Mononuclear cell (primary cell): ENCODE measurements at regions not wholly inside any gene's neighbourhood (a gene's known extent, or its start where the extent isn't known, plus 50 kb on each side); places are given as distances from the start of the nearest gene placed in this dataset.

Experiments used
- H3K27me3 ChIP-seq: 2 replicates; pipeline ENCODE4 v1.6.0; 2011; ENCODE audit warnings: low read length, control low read depth; ENCODE audit not compliant: insufficient read depth
- H3K4me1 ChIP-seq: 2 replicates; pipeline ENCODE4 v1.5.1; 2011; ENCODE audit warnings: mild to moderate bottlenecking, low read length, control low read depth; ENCODE audit not compliant: insufficient read depth
- H3K4me3 ChIP-seq: 2 replicates; pipeline ENCODE4 v1.5.1; 2011; ENCODE audit warnings: mild to moderate bottlenecking, low read length, moderate library complexity
- H3K9me3 ChIP-seq: 2 replicates; pipeline ENCODE4 v1.5.1; 2011; ENCODE audit warnings: low read depth, mild to moderate bottlenecking, control low read depth, low read length

DNA sequence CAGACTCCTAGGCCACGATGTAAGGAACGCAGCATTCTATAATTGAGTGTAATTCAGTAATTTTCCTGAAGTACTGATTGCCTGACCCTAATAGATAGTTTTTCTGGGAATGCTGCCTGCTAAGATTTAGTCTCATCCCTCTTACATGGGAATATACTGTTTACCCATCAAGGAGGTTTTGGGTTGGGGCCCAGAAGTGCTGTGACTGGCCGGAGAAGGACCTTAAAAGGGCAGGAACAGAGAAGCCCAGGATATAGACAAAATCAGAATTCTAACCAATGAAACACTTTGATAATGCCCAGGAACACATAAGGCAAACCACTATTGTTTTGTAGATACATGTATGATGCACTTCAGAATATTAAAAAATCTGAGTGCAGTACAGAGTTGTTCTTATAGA lies 111.6 kb downstream of the RGS2 start:
- H3K4me3 ChIP-seq: no peak overlapping the region
- H3K27me3 ChIP-seq: no peaks in the 10 kb centered on the region
- H3K4me1 ChIP-seq: no peaks in the 10 kb centered on the region
- no peaks in the 10 kb centered on the region for H3K9me3 ChIP-seq

DNA sequence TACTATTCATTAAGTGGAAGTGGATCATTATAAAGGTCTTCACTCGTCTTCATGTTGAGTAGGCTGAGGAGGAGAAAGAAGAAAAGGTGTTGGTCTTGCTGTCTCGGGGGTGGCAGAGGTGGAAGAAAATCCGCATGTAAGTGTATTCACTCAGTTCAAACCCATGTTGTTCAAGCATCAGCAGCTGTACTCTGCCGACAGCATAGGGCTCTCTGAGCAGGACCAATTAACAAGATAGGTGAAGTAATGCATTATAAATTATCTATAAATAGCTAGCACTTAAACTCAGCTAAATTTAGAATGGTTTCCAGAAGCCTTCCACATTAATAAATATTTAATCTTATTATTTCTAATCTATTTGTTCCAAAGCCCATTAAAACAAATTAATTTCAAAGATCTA lies 116.8 kb downstream of the RGS2 start:
- peaks cover 8% of the 10 kb centered on the region for H3K4me1 ChIP-seq
- no peaks in the 10 kb centered on the region for H3K9me3 ChIP-seq
- H3K27me3 ChIP-seq: no peaks in the 10 kb centered on the region
- H3K4me3 ChIP-seq: no peak overlapping the region

DNA sequence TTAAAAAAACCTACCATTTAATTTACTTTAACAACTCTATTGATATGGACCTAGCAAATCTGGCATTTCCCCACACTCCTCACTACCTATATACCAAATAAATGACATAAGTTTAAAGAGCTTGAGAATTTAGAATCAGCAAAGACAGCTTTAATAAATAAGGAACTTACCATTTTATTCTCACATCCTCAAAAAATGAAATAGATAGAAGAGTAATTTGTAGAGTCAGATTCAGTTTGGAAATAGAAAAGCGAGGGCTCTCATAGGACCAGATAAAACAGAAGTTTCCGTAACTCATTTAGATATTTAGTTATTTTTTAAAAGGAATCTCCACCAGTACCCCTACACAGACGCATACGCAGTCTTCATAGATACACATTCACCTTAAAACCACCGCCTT lies 117.9 kb downstream of the RGS2 start:
- Histone ChIP-seq H3K27me3 (no peaks in the 10 kb centered on the region), H3K4me3 (no peak overlapping the region), H3K9me3 (no peaks in the 10 kb centered on the region), H3K4me1 (peaks cover 8% of the 10 kb centered on the region)

DNA sequence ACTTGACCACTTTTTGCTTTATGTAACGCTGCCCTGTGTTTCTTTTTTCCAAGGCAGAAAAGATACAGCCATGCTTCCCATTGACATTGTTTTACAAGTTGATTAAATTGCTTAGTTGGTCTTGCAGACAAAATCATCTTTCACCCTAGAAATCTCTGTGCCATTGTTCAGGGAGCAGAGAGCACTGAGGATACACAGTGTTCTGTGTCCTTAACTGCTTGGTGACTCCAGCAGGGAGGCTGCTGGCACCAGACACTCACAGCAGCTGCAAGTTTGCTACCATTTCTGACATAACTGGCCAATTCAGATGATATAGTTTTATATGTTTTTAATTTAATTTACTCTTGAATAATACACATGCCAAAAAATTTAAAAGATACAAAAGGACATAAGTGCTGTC lies 118.7 kb downstream of the RGS2 start:
- no peaks in the 10 kb centered on the region for H3K27me3 ChIP-seq
- no peaks in the 10 kb centered on the region for H3K9me3 ChIP-seq
- peaks cover 8% of the 10 kb centered on the region for H3K4me1 ChIP-seq
- H3K4me3 ChIP-seq: no peak overlapping the region

DNA sequence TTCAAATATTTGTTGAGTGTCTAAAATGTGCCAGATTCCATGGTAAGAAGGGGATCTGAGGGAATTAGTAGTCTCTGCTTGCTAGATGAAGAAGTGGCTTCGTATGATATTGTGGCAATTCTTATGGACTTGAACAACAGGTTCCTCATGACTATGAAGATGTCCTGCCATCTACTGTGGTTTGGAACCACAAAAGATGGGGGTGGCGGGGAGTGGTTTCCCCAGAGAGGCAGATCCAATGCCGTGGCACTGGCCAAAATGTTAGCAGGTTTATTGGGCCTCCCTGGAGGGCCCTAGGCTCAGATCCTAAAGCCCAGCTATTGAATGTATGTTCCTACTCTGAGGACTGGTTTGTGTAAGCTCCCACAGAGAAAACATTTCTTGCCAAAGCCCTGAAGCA lies 120.8 kb downstream of the RGS2 start:
- Histone ChIP-seq H3K9me3 (no peaks in the 10 kb centered on the region), H3K4me1 (peaks cover 8% of the 10 kb centered on the region), H3K27me3 (no peaks in the 10 kb centered on the region), H3K4me3 (no peak overlapping the region)

DNA sequence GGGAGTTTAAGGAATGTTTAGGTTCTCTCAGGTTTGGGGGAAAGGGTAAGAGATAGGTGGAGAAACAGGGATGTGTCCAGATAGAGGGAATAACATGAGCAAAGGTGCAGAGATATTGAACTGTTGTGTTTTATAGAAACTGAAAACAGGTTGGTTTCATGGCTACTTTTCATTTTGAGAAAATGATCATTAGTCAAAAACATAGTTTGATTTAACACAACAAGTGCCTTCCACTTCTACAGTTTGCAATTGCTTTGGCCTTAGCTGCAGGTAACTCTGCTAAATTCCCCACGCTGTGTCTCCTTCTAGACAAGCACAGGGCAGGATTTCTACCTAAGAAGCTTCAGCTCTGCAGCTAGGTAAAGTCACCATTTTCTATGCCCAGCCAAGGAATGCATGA lies 124.9 kb downstream of the RGS2 start:
- no peak overlapping the region for H3K4me3 ChIP-seq
- no peaks in the 10 kb centered on the region for H3K9me3 ChIP-seq

DNA sequence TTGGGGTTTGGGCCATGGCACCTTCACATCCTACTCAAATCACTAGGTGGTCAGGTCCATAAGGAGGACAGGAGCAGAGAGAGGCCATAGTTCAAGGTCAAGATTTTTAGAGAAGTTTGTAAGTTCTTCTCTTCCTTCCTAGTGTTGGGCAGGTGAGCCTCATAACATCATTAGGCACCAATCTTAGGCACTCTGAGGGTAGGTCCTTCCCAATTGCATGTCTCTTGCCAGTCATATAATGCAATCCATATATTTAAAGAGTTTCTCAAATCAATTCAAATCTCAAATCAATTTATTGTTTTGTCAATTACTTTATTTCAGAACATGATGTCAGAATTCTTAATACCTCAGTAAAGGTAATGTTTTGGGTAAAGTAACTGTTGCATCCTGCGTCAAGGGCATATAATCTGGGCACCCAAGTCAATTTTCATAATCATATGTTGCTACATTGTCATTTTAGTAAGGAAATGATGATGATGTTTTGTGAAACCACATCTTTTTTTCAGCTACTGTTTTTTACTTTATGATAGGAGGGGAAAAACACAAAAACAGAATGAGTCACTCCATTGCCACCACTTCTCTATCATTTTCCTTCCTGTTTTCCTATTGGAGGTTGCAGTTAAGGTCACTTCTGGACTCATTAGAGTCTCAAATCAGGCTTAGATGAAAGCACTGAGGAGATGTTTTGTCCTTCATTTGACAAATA lies 122.7 kb downstream of the UCHL5 start:
- Histone ChIP-seq H3K27me3 (no peaks in the 10 kb centered on the region), H3K9me3 (no peaks in the 10 kb centered on the region), H3K4me1 (peaks cover 44% of the 10 kb centered on the region), H3K4me3 (no peak overlapping the region)

More for the DNA sequence above, 124.9 kb downstream of the RGS2 start:
- Histone ChIP-seq H3K27me3 (no peaks in the 10 kb centered on the region), H3K4me1 (peaks cover 27% of the 10 kb centered on the region)

DNA sequence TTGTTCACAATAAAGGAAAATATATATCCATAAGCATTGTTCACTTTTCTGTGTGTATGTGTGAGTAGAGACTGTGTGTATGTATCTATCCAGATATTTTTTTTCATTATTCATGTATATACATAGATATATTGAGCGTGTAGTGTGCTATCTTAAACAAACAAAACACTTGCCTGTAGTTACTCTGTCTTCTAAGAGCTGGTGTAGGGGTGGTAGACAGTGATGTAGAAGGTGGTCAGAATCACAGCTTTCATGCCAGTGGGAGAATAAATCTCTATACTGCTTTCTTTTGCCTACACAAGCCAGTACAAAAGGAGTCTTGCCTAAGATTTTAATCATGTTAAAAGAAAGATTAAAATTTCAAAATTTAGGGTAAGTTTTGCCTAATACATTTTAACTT lies 122.0 kb downstream of the UCHL5 start:
- H3K27me3 ChIP-seq: no peaks in the 10 kb centered on the region
- peaks cover 50% of the 10 kb centered on the region for H3K4me1 ChIP-seq
- no peaks in the 10 kb centered on the region for H3K9me3 ChIP-seq
- H3K4me3 ChIP-seq: no peak overlapping the region

DNA sequence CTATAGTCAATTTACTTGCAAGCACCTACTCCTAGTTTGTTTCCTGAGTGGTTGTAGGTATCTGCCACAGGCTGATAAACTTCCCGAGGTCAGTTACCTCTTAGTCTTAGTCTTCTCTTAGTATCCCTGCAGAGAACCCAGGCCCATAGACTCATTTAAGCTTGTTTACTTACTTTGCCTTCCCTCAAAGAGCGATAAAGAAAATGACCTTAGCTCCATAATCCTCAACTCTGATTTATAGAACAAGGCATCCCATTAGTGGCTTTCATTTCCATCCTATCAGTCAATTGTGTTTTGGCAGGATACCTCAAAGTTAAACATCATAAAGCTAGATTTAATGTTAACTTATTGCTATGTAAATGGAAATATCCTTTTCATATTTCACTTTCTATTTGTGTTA lies 119.7 kb downstream of the UCHL5 start:
- H3K9me3 ChIP-seq: no peaks in the 10 kb centered on the region
- H3K27me3 ChIP-seq: no peaks in the 10 kb centered on the region
- no peak overlapping the region for H3K4me3 ChIP-seq
- peaks cover 58% of the 10 kb centered on the region for H3K4me1 ChIP-seq

DNA sequence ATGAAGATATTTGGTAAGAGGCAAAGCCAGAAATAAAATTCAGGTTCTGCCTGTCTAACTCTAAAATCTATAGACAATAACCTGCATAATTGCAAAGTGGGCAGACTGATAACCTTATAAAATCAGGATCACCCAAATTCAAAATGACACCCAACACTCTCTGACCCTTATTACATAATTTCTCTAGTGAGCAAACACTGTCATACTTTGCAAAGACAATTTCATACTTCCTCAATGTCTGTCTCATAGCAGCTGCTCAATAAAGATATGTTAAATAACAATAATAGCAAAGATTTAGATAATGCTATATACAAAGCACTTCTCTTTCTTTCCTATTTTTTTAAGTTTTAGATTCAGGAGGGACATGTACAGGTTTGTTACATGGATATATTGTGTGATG lies 118.5 kb downstream of the UCHL5 start:
- H3K4me1 ChIP-seq: peaks cover 64% of the 10 kb centered on the region
- no peak overlapping the region for H3K4me3 ChIP-seq
- no peaks in the 10 kb centered on the region for H3K27me3 ChIP-seq

DNA sequence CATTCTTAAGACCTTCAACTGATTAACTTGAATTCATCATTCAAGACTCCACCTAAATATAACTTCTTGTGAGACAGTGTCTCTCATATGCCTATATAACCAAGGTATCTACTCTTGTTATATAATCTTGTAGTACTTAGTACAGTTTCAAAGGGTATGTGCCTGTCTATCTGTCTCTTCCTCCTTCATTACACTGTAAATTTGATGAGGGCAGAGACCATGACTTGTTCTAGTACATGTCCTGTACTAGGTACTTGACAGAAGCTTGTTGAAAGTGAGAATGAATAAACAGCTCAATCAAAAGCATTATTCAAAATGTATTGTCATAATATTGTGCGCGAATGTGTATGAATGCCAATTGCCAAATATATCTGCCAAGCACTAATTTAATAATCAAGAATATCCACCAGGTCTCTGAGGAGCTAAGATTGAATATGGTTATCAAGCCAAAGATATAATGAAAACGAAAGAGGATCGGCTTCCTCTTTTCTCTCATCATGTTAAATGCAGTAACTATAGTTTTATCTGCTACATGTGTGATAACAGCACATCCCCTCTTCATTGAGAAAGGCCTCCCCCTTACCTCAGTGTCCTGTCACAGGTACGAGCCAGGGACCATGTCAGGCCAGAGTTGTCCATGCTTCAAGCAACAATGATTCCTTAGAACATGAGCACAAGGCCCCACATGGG lies 117.3 kb downstream of the UCHL5 start:
- H3K27me3 ChIP-seq: no peaks in the 10 kb centered on the region
- no peaks in the 10 kb centered on the region for H3K9me3 ChIP-seq
- no peak overlapping the region for H3K4me3 ChIP-seq
- H3K4me1 ChIP-seq: peaks cover 56% of the 10 kb centered on the region

More for the DNA sequence above, 118.5 kb downstream of the UCHL5 start:
- H3K9me3 ChIP-seq: no peaks in the 10 kb centered on the region

DNA sequence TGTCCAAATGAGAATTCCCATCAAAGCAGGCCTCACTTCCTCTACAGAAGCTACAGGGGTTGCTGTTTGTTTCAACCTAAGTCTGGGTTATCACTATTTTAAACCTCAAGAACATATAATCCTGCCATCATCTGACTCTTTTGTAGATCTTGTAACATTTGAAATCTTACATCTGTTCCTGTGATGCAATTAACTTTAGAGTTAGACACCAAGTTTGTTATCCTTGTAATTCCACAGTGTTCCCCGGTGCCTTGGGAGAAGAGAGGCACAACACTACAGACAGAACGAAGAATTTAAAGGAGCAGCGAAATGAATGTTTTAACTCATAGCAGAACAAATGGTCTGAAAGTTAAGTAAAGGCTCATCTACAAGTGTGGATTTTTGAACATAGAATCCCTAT lies 116.1 kb downstream of the UCHL5 start:
- Histone ChIP-seq H3K4me1 (peaks cover 45% of the 10 kb centered on the region), H3K4me3 (no peak overlapping the region), H3K9me3 (no peaks in the 10 kb centered on the region), H3K27me3 (no peaks in the 10 kb centered on the region)

DNA sequence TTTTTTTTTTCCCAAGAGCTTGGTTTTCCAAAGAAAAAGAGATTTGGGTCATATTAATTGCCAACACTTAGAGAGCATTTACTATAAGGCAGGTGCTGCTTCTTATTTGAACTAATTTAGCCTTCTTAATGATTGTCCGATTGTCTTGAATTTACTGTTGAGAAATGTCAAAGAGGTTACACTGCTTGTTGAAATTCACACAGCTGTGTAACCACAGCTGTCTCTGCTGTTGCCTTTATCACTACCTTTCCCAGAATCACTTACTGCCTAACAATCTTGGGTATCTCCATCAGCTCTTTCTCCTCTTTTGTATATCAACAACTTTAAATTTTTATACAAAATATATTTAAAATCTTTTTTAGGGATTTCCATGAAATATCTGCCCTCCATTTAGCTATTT lies 115.6 kb downstream of the UCHL5 start:
- no peaks in the 10 kb centered on the region for H3K9me3 ChIP-seq
- no peaks in the 10 kb centered on the region for H3K27me3 ChIP-seq
- H3K4me3 ChIP-seq: no peak overlapping the region
- H3K4me1 ChIP-seq: peaks cover 41% of the 10 kb centered on the region

DNA sequence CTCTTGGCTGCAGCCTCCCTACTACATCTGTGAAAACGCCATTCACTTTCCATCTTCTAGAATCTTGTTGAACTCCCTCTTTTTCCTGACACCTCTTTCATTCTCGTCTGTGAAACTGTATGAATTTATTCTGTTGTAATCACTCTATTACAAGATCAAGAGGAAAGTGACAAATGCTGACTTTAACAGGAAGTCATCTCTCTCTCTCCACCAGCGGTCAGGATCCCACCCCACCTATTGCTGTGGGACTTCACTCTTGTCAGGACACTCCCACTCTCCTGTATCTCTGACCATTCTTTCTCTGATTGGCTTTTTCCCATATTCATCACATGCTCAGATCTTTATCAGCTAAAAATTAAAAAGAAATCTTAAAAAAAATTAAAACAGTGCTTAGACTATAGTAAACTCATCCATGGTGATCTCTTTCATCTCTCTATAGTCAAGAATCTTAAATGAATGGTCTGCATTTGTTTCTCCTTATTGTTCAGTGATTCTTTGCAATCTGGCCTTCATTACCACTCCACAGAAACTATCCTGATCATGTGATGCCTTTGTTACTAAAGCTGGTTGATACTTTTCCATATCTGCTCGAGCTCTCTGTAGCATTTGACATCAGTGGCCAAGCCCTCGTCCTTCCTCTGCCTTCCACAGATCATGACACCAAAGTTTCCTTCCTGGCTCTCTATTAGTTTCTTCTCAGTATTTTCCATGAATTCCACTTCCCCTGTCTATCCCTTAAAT lies 113.6 kb downstream of the UCHL5 start:
- Histone ChIP-seq H3K4me1 (peaks cover 31% of the 10 kb centered on the region), H3K4me3 (no peak overlapping the region), H3K9me3 (no peaks in the 10 kb centered on the region), H3K27me3 (no peaks in the 10 kb centered on the region)

DNA sequence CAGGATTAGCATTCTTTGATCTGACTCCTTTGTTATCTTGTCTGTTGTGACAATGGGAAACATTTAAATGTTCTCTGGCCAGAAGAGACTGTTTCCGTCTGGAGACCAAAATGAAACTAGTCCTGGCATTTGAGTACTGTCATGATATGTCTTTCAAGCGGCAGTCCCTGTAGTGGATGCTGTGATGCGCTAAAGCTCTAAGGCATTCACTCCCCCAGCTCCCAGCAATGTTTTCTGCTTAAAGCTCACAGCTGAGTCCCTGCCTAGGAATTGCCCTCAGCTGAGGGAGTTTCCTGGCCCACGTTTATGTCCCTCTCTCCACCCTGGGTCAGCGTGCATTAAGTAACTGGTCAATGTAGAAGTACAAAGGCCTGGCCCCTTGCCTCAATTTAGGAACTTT lies 109.4 kb downstream of the UCHL5 start:
- H3K4me3 ChIP-seq: no peak overlapping the region
- H3K9me3 ChIP-seq: no peaks in the 10 kb centered on the region
- no peaks in the 10 kb centered on the region for H3K27me3 ChIP-seq
- H3K4me1 ChIP-seq: peaks cover 19% of the 10 kb centered on the region
